GM23338 (cell line): ENCODE measurements at regions not wholly inside any gene's neighbourhood (a gene's known extent, or its start where the extent isn't known, plus 50 kb on each side); places are given as distances from the start of the nearest gene placed in this dataset.

Experiments used
- ATAC-seq: fragments of 200-7000 bp; cut with Tn5 transposase; 3 replicates; pipeline ENCODE4 v1.9.1; 2020
- DNase-seq: peaks from one replicate; pipeline ENCODE4 v3.0.0-alpha.2; 2015; ENCODE audit warnings: low spot score
- H2AFZ ChIP-seq: fragments of 200-600 bp; sonication (generic); 2 replicates; pipeline ENCODE4 v1.8.0; 2016; ENCODE audit warnings: antibody characterized with exemption, mild to moderate bottlenecking, moderate library complexity
- H3F3A ChIP-seq: fragments of 200-600 bp; sonication (generic); replicated peaks from 2 replicates; pipeline ENCODE4 v1.8.0; 2017; ENCODE audit warnings: antibody characterized with exemption, mixed run types, low read depth
- H3K27ac ChIP-seq: fragments of 200-600 bp; sonication (generic); 2 replicates; pipeline ENCODE4 v1.6.1; 2016; ENCODE audit warnings: low read depth
- H3K27me3 ChIP-seq: fragments of 200-600 bp; sonication (generic); 2 replicates; pipeline ENCODE4 v1.8.0; 2016; ENCODE audit warnings: mild to moderate bottlenecking, mixed run types, moderate library complexity; ENCODE audit not compliant: insufficient read depth
- H3K36me3 ChIP-seq: fragments of 200-600 bp; sonication (generic); 2 replicates; pipeline ENCODE4 v1.8.0; 2016; ENCODE audit warnings: mild to moderate bottlenecking; ENCODE audit not compliant: insufficient read depth
- H3K4me1 ChIP-seq: fragments of 200-600 bp; sonication (generic); 2 replicates; pipeline ENCODE4 v1.8.0; 2016; ENCODE audit warnings: mild to moderate bottlenecking, moderate library complexity; ENCODE audit not compliant: insufficient read depth
- H3K4me2 ChIP-seq: fragments of 200-600 bp; sonication (generic); 2 replicates; pipeline ENCODE4 v1.7.1; 2017; ENCODE audit warnings: mixed run types
- H3K4me3 ChIP-seq: fragments of 200-600 bp; sonication (generic); 2 replicates; pipeline ENCODE4 v1.6.1; 2016; ENCODE audit warnings: mixed run types
- H3K79me2 ChIP-seq: fragments of 200-600 bp; sonication (generic); replicated peaks from 2 replicates; pipeline ENCODE4 v1.8.0; 2017; ENCODE audit warnings: mild to moderate bottlenecking; ENCODE audit not compliant: insufficient read depth
- H3K9me2 ChIP-seq: fragments of 200-600 bp; sonication (generic); 2 replicates; pipeline ENCODE4 v1.8.0; 2017; ENCODE audit not compliant: insufficient read depth
- H4K20me1 ChIP-seq: fragments of 200-600 bp; sonication (generic); replicated peaks from 2 replicates; pipeline ENCODE4 v1.8.0; 2017; ENCODE audit warnings: mild to moderate bottlenecking; ENCODE audit not compliant: insufficient read depth
- H3K27ac Mint-ChIP-seq: 2 replicates; pipeline ENCODE4 v1.8.0; 2020; ENCODE audit warnings: inconsistent platforms, mild to moderate bottlenecking, moderate library complexity, mixed read lengths
- H3K27me3 Mint-ChIP-seq: 3 replicates; pipeline ENCODE4 v1.8.0; 2022; ENCODE audit warnings: low read depth, mild to moderate bottlenecking, moderate library complexity, mixed read lengths, inconsistent platforms; ENCODE audit not compliant: insufficient read depth, poor library complexity
- H3K36me3 Mint-ChIP-seq: 3 replicates; pipeline ENCODE4 v1.8.0; 2021; ENCODE audit warnings: low read depth, mild to moderate bottlenecking, inconsistent platforms, moderate library complexity, mixed read lengths
- H3K4me1 Mint-ChIP-seq: 3 replicates; pipeline ENCODE4 v1.8.0; 2020; ENCODE audit warnings: mild to moderate bottlenecking, inconsistent platforms, mixed read lengths
- H3K4me3 Mint-ChIP-seq: 3 replicates; pipeline ENCODE4 v1.8.0; 2021; ENCODE audit warnings: moderate library complexity, mild to moderate bottlenecking, inconsistent platforms, mixed read lengths
- H3K9me3 Mint-ChIP-seq: 3 replicates; pipeline ENCODE4 v1.8.0; 2020; ENCODE audit warnings: moderate library complexity, mild to moderate bottlenecking, inconsistent platforms, mixed read lengths
- CREB1 ChIP-seq: fragments of 250-450 bp; sonication (Bioruptor Pico); IDR thresholded peaks from 2 replicates; pipeline ENCODE4 v1.5.0; 2020; ENCODE audit warnings: low read depth, mild to moderate bottlenecking, moderate library complexity
- CTCF ChIP-seq, 2 experiments: fragments of 200-600 bp in 1 of 2; sonication (generic) in 1 of 2; conservative IDR thresholded peaks; 2 replicates each; pipeline versions ENCODE4 v1.5.1 to v1.6.1; 2016 to 2017; ENCODE audit warnings: antibody characterized with exemption in 2 of 2, low read depth in 2 of 2, mild to moderate bottlenecking in 2 of 2, moderate library complexity in 1 of 2
- EZH2 ChIP-seq: fragments of 200-600 bp; sonication (generic); IDR thresholded peaks from one replicate; pipeline ENCODE4 v1.8.0; 2017; ENCODE audit warnings: antibody characterized with exemption, mild to moderate bottlenecking, low read depth; ENCODE audit not compliant: unreplicated experiment
- EZH2phosphoT487 ChIP-seq: fragments of 200-600 bp; sonication (generic); IDR thresholded peaks from one replicate; pipeline ENCODE4 v1.8.1; 2018; ENCODE audit warnings: antibody characterized with exemption; ENCODE audit not compliant: unreplicated experiment
- JUNB ChIP-seq: IDR thresholded peaks from one replicate; pipeline ENCODE4 v1.6.1; 2016; ENCODE audit warnings: antibody characterized with exemption; ENCODE audit not compliant: unreplicated experiment
- NANOG ChIP-seq: IDR thresholded peaks from 2 replicates; pipeline ENCODE4 v1.6.1; 2016; ENCODE audit warnings: antibody characterized with exemption, borderline replicate concordance
- POLR2AphosphoS5 ChIP-seq: IDR thresholded peaks from 2 replicates; pipeline ENCODE4 v1.6.1; 2016; ENCODE audit warnings: antibody characterized with exemption, low read depth
- REST ChIP-seq: IDR thresholded peaks from one replicate; pipeline ENCODE4 v1.6.1; 2018; ENCODE audit warnings: antibody characterized with exemption; ENCODE audit not compliant: unreplicated experiment
- STAT1 ChIP-seq: IDR thresholded peaks from one replicate; pipeline ENCODE4 v1.6.1; 2016; ENCODE audit warnings: antibody characterized with exemption; ENCODE audit not compliant: unreplicated experiment
- ZNF114 ChIP-seq: fragments of 250-450 bp; sonication (Bioruptor Pico); IDR thresholded peaks from 2 replicates; pipeline ENCODE4 v1.5.0; 2020; ENCODE audit warnings: mild to moderate bottlenecking, moderate library complexity
- ZNF331 ChIP-seq: fragments of 250-450 bp; sonication (Bioruptor Pico); IDR thresholded peaks from 2 replicates; pipeline ENCODE4 v1.5.0; 2020; ENCODE audit warnings: low read depth, mild to moderate bottlenecking, moderate library complexity

- H3K4me3 Mint-ChIP-seq, result no peak overlapping the region
- no peaks in the 10 kb centered on the region for H3K79me2 ChIP-seq
- no peaks in the 10 kb centered on the region for H3K4me1 ChIP-seq
- H3K27me3 Mint-ChIP-seq, result peaks cover 1% of the 10 kb centered on the region
- no peak overlapping the region for H3K4me2 ChIP-seq
- H3K36me3 Mint-ChIP-seq, result no peaks in the 10 kb centered on the region
- TF ChIP-seq CTCF (conservative IDR thresholded peaks at IDR 0.05; ENCODE audit: low read depth in 2 of 2), result no peak
- no peak for TF ChIP-seq CREB1 (CRISPR knock-in tag)
- TF ChIP-seq STAT1, result no peak
- no peak for TF ChIP-seq JUNB
- no peak for TF ChIP-seq ZNF331 (CRISPR knock-in tag)
- TF ChIP-seq ZNF114 (CRISPR knock-in tag), result no peak
- TF ChIP-seq REST, result no peak
- TF ChIP-seq EZH2, result no peak
- TF ChIP-seq NANOG, result no peak
- no peak for TF ChIP-seq EZH2phosphoT487
- no peaks in the 10 kb centered on the region; the same call in 1 of the 2 replicates for H3K36me3 ChIP-seq
- DNase-seq (no peak), ATAC-seq (no peak)
- H3K4me1 Mint-ChIP-seq, result 0 out of 3 replicates have a peak, but pooled peaks cover under 1% of the 10 kb centered on the region
- H2AFZ ChIP-seq, result 0 out of 2 replicates have a peak overlapping the region, but pooled peaks have one; percentile 14
- H3K27ac Mint-ChIP-seq, result no peak overlapping the region
- H3K27me3 ChIP-seq, result no peaks in the 10 kb centered on the region
- H4K20me1 ChIP-seq, result no peaks in the 10 kb centered on the region
- peaks cover 9% of the 10 kb centered on the region; the same call in 2 of the 3 replicates for H3K9me3 Mint-ChIP-seq
- peaks cover 4% of the 10 kb centered on the region; the same call in 1 of the 2 replicates for H3K9me2 ChIP-seq
- H3F3A ChIP-seq, result no peaks in the 10 kb centered on the region
- H3K4me3 ChIP-seq, result no peak overlapping the region
- H3K27ac ChIP-seq, result no peak overlapping the region
These were observed 386.7 kb upstream of the NPVF start for GRCh38 chr7:25615003-25615402.

- H3K27ac ChIP-seq, result no peak overlapping the region
- no peaks in the 10 kb centered on the region for H3K79me2 ChIP-seq
- peaks cover 4% of the 10 kb centered on the region; the same call in 1 of the 2 replicates for H3K9me2 ChIP-seq
- peak overlapping the region; percentile 59; the same call in 1 of the 2 replicates for H2AFZ ChIP-seq
- H3K4me1 ChIP-seq, result no peaks in the 10 kb centered on the region
- H3K9me3 Mint-ChIP-seq, result peaks cover 9% of the 10 kb centered on the region; the same call in 2 of the 3 replicates
- H3K36me3 ChIP-seq, result no peaks in the 10 kb centered on the region; the same call in 1 of the 2 replicates
- H3K4me2 ChIP-seq, result no peak overlapping the region
- DNase-seq (no peak), ATAC-seq (no peak)
- H3K27me3 Mint-ChIP-seq, result peaks cover 1% of the 10 kb centered on the region
- no peaks in the 10 kb centered on the region for H3F3A ChIP-seq
- H3K4me1 Mint-ChIP-seq, result 0 out of 3 replicates have a peak, but pooled peaks cover 3% of the 10 kb centered on the region
- no peak overlapping the region for H3K27ac Mint-ChIP-seq
- no peak overlapping the region for H3K4me3 ChIP-seq
- H4K20me1 ChIP-seq, result no peaks in the 10 kb centered on the region
- H3K4me3 Mint-ChIP-seq, result no peak overlapping the region
- no peaks in the 10 kb centered on the region for H3K27me3 ChIP-seq
- H3K36me3 Mint-ChIP-seq, result no peaks in the 10 kb centered on the region
- TF ChIP-seq EZH2, result no peak
- TF ChIP-seq POLR2AphosphoS5, result no peak
- TF ChIP-seq STAT1, result no peak
- TF ChIP-seq CTCF (conservative IDR thresholded peaks at IDR 0.05; ENCODE audit: low read depth in 2 of 2), result no peak
These were observed 387.3 kb upstream of the NPVF start for GRCh38 chr7:25615593-25615992.
